HAP-1 (cell line): ENCODE measurements at regions not wholly inside any gene's neighbourhood (a gene's known extent, or its start where the extent isn't known, plus 50 kb on each side); places are given as distances from the start of the nearest gene placed in this dataset.

ENCODE experiments used
- DNase-seq, 2 experiments: peaks; one replicate each; pipeline ENCODE4 v3.0.0-alpha.2; 2016 to 2020; ENCODE audit warnings: low spot score in 2 of 2
- H3K27me3 ChIP-seq: fragments of 250-450 bp; sonication (Bioruptor Pico); 2 replicates; pipeline ENCODE4 v1.5.1; 2020; ENCODE audit warnings: low read depth, mild to moderate bottlenecking, moderate library complexity
- H3K36me3 ChIP-seq: fragments of 250-450 bp; sonication (Bioruptor Pico); replicated peaks from 2 replicates; pipeline ENCODE4 v1.5.1; 2020; ENCODE audit warnings: mild to moderate bottlenecking
- H3K4me1 ChIP-seq: fragments of 250-450 bp; sonication (Bioruptor Pico); 2 replicates; pipeline ENCODE4 v1.5.1; 2020; ENCODE audit warnings: mild to moderate bottlenecking
- H3K4me3 ChIP-seq: fragments of 250-450 bp; sonication (Bioruptor Pico); 2 replicates; pipeline ENCODE4 v1.5.1; 2020; ENCODE audit warnings: mild to moderate bottlenecking, moderate library complexity
- H3K9me3 ChIP-seq: fragments of 250-450 bp; sonication (Bioruptor Pico); 2 replicates; pipeline ENCODE4 v1.5.1; 2020; ENCODE audit warnings: mild to moderate bottlenecking, moderate library complexity
- in situ Hi-C: fragments of 300-500 bp; cut with MboI; formaldehyde crosslinking; loops from 3 replicates; pipeline ENCODE4 v1.14.3; 2020; ENCODE audit warnings: low sequenced_read_pairs, inconsistent platforms, mixed read lengths

DNA sequence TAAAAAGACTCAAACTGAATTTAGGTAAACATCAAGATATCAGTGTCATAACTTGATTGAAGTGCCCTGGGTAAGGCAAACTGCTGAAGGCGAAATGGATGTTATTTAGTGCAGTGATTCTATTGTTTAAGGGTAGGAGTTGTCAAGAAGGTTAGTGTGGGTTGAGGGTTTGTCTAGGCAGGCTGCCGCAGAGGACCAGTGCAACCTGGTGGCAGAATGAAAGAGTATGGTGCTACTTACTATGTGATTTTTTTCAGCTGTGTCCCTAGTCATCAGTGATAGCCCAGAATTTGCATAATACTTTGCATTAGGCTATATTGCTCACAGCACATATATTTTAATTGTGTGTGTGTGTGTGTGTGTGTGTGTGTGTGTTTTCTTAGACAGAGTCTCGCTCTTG is 1127.0 kb downstream of the GALC start:
- in situ Hi-C loops, result no loop called here
- DNase-seq, result no peak
- Histone ChIP-seq H3K9me3 (no peaks in the 10 kb centered on the region), H3K4me3 (no peak overlapping the region), H3K27me3 (no peaks in the 10 kb centered on the region), H3K36me3 (no peaks in the 10 kb centered on the region), H3K4me1 (no peaks in the 10 kb centered on the region)

DNA sequence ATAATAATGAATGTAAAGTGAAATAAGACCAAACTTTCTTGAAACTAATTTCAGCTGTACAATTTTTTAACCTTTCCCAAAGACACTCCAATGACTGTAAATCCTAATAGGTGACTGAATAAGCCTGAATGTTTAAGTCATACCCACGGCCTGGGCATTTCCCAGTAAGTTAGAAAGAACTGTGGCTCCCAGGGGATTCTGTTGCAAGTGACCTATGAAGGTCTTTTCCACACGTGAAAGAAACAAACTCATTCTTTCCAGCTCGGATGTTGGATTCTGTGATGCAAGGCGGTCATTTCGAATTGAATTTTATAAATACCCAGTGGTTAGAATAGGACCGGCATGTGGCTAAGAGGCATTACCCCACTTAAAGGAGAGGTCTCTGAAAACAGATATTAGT is 1134.4 kb downstream of the GALC start:
- in situ Hi-C loops, result no loop called here
- Histone ChIP-seq H3K4me1 (no peaks in the 10 kb centered on the region), H3K9me3 (no peaks in the 10 kb centered on the region), H3K4me3 (no peak overlapping the region), H3K36me3 (no peaks in the 10 kb centered on the region), H3K27me3 (no peaks in the 10 kb centered on the region)
- DNase-seq, result no peak

DNA sequence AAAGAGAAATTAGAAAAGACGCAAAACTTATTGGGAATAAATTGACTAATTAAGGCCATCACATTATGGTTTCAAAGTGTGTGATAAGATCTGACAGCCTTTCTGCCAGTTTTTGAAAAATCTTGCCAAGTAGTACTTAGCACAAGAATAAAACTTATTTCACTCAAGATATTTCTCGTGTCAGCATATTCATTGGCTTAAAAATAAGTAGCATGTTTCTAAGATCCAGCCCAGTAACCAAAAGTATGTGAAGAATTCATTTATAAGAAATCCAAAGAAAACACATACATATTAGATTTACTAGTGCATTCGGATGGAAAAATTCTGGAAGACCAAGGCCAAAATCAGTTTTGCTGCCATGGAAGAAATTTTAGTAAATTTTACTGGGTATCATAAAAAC is 1135.0 kb downstream of the GALC start:
- Histone ChIP-seq H3K9me3 (no peaks in the 10 kb centered on the region), H3K27me3 (no peaks in the 10 kb centered on the region), H3K36me3 (no peaks in the 10 kb centered on the region), H3K4me1 (no peaks in the 10 kb centered on the region), H3K4me3 (no peak overlapping the region)
- in situ Hi-C loops, result no loop called here
- no peak for DNase-seq

DNA sequence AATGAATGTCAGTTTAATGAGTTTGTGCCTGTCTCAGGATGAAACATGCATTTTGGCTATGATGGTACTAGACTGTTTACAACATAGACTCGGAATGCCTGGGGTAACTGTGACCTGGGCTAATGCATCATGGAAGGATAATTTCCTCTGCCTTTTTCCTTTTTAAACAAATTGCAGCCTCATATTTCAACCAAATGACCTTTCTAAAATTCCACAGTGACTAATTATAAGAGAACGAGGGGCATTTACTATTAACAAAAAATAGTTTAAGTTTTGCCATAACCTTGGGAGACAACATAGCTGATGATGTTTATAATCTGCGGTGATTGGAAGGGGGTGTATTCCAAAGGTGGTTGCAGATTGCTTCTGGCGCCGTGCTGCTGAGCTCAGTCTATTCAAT is 1140.5 kb downstream of the GALC start:
- Histone ChIP-seq H3K36me3 (no peaks in the 10 kb centered on the region), H3K9me3 (no peaks in the 10 kb centered on the region), H3K4me1 (no peaks in the 10 kb centered on the region), H3K4me3 (no peak overlapping the region), H3K27me3 (no peaks in the 10 kb centered on the region)
- in situ Hi-C loops, result no loop called here
- no peak for DNase-seq

DNA sequence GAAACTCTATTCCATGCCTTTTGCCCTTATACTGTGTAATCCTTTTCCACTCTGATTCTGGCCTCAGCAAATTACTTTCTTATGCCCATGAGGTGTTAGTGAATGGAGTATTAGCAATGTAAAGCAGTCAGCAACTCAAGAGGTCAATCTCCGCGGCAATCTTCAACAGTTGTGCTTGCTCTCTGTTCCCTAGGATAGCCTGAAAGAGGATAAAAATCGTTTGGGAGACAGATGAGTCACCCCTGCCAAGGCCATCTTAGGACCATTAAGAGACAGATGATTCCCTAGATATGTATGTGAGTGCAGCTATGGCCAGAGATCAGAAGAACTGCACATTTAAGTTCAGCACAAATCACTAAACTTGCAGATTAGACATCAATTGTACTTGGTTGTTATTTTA is 1145.8 kb downstream of the GALC start:
- in situ Hi-C loops, result no loop called here
- Histone ChIP-seq H3K27me3 (no peaks in the 10 kb centered on the region), H3K9me3 (no peaks in the 10 kb centered on the region), H3K36me3 (no peaks in the 10 kb centered on the region), H3K4me1 (no peaks in the 10 kb centered on the region), H3K4me3 (no peak overlapping the region)
- DNase-seq, result no peak

DNA sequence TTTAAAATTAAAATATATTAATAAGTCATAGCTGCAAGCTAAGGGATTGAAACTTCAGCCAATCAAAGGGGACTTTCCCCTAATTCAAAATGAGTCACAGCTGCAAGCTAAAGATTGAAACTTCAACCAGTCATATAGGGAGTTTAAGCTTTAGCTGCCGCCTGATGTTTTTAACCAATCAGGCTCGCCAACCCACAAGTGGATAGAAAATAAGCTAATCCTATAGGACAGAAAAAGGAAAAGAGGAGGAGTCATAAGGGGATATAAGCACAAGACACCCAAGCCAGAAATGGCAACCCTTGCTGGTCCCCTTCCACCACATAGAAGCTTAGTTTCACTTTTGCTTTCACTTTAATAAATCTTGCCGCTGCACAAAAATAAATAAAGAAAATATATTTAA is 1154.6 kb downstream of the GALC start:
- no peak for DNase-seq
- Histone ChIP-seq H3K4me3 (no peak overlapping the region), H3K4me1 (no peaks in the 10 kb centered on the region), H3K9me3 (no peaks in the 10 kb centered on the region), H3K36me3 (no peaks in the 10 kb centered on the region), H3K27me3 (no peaks in the 10 kb centered on the region)
- in situ Hi-C loops, result no loop called here

DNA sequence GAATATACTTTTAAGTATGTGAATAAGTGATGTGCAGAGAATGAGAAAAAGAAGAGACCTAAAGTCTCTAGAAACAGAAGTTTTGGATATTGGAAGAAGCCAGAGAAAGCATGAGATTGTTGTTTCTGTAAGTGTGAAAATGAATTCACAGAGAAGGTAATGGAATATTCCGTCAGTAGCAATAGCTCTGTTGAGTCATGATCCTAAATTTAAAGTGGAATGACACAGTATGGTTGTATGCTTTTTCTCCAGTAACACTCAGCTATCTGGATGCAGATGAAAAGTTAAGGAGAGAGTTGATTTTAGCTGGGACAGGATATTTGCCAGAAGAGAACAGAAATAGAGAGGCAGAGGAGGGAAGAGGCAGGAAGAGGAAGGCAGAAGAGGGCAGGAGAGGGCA is 1166.3 kb downstream of the GALC start:
- no peak for DNase-seq
- Histone ChIP-seq H3K4me3 (no peak overlapping the region), H3K36me3 (no peaks in the 10 kb centered on the region), H3K27me3 (no peaks in the 10 kb centered on the region), H3K9me3 (no peaks in the 10 kb centered on the region), H3K4me1 (no peaks in the 10 kb centered on the region)
- in situ Hi-C loops, result no loop called here

DNA sequence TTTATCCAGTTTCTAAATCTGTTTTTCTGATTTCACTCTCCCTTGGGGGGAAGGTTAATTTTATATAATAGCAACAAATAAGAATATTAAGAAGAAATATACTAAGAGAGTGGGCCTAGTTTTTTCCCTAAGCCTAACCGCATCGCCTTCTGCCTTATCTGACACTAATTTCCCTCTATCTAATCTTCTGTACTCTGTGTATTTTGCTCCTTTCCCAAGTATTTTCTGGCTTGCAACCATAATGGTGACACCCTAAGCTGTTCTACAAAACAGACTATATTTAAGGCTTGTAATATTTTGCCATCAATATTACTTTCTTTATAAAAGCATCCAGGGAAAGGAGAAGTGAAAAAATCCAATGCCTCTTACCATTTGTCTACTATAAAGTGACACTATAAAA is 1168.8 kb downstream of the GALC start:
- H3K36me3 ChIP-seq, result no peaks in the 10 kb centered on the region
- no peaks in the 10 kb centered on the region for H3K4me1 ChIP-seq
- no peak for DNase-seq
- no peaks in the 10 kb centered on the region for H3K9me3 ChIP-seq
- in situ Hi-C loops, result no loop called here
- H3K4me3 ChIP-seq, result no peak overlapping the region
- no peaks in the 10 kb centered on the region for H3K27me3 ChIP-seq

DNA sequence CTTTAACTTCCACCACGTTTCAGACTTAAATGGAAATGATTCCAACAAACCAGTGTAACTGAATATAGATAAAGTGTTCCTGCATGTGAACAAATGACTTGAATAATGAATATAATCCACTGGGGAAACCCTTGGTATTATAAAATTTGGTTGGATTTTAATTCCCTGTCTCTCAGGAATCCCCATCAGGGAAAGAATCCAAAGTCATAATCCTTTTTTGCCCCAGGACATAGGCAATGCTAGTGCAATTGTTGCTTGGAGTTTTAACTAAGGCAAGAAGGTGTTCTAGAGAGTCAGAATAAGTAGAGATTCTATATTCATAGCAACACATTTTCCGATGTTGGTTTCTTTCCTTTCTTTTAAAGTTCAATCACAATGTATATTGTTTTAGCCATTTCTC is 1169.4 kb downstream of the GALC start:
- Histone ChIP-seq H3K36me3 (no peaks in the 10 kb centered on the region), H3K4me1 (no peaks in the 10 kb centered on the region), H3K4me3 (no peak overlapping the region), H3K9me3 (no peaks in the 10 kb centered on the region), H3K27me3 (no peaks in the 10 kb centered on the region)
- no peak for DNase-seq
- in situ Hi-C loops, result no loop called here

DNA sequence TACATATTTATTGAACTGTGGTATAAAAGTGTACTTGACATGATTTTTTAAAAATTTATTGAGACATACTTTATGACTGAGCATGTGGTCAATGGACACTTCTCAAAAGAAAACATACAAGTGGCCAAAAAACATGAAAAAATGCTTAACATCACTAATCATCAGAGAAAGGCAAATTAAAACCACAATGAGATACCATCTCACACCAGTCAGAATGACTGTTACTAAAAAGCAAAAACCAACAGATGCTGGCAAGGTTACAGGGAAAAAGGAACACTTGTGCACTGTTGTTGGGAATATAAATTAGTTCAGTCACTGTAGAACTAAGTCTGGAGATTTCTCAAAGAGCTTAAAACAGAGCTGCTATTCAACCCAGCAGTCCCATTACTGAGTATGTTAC is 1177.6 kb downstream of the GALC start:
- in situ Hi-C loops, result no loop called here
- Histone ChIP-seq H3K4me3 (no peak overlapping the region), H3K36me3 (no peaks in the 10 kb centered on the region), H3K9me3 (no peaks in the 10 kb centered on the region), H3K4me1 (no peaks in the 10 kb centered on the region), H3K27me3 (no peaks in the 10 kb centered on the region)
- no peak for DNase-seq

DNA sequence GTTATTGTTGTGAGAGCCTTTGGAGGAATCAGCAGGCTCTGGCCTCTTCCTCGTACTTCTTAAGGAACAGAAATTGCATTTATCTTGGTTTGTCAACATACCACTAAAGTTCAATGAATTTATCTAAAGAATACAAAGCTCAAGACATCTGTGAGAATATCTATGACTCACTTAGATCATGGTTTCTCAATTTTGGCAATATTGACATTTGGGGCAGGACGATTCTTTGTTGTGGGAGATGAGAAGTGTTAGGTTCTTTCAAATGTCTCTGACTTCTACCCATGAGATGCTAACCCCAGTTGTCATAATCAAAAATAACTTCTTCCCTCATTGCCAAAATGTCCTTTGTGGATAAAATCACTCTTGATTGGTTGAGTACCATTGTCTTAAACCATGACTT is 1190.3 kb downstream of the GALC start:
- Histone ChIP-seq H3K9me3 (no peaks in the 10 kb centered on the region), H3K4me3 (no peak overlapping the region), H3K36me3 (no peaks in the 10 kb centered on the region), H3K27me3 (no peaks in the 10 kb centered on the region), H3K4me1 (no peaks in the 10 kb centered on the region)
- DNase-seq, result no peak
- in situ Hi-C loops, result no loop called here

DNA sequence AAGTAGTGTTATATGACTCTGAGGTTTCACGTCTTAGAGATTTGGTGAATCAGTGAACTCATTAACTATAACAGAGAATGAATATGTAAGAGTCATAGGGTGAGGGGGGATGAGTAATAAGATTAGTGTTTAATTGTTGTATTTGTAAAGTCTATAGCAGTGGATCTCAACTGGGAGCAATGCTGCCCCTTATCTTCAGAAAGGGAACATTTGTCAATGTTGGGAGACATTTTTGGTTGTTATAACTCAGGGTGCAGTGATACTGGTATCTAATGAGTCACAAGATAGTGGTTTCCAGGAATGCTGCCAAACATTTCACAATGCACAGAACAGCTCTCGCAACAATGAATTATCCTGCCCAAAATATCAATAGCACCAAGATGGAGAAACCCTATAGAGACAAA is 1193.7 kb downstream of the GALC start:
- no peak for DNase-seq
- no peaks in the 10 kb centered on the region for H3K4me1 ChIP-seq
- H3K9me3 ChIP-seq, result no peaks in the 10 kb centered on the region
- no peaks in the 10 kb centered on the region for H3K36me3 ChIP-seq
- H3K4me3 ChIP-seq, result no peak overlapping the region
- no peaks in the 10 kb centered on the region for H3K27me3 ChIP-seq
- in situ Hi-C loops, result no loop called here

DNA sequence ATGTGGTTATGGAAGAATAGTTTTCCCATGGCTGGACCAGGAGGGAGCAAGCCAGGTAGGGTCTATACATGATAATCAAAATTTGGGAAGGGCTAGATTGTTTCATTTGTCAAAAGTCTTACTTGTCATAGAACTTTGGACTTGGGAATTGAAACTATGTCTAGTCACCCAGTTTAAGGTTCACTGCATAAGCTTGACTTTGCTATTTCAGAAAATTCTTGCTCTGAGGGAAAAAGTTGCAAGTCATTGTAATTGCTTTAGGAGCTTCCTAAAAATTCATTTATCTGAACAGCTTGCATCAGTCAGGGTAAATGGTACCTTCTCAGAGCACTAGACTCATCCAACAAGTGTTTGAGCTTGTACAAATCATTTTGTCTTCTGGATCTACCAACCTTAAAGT is 1194.7 kb downstream of the GALC start:
- Histone ChIP-seq H3K4me3 (no peak overlapping the region), H3K4me1 (no peaks in the 10 kb centered on the region), H3K9me3 (no peaks in the 10 kb centered on the region), H3K36me3 (no peaks in the 10 kb centered on the region), H3K27me3 (no peaks in the 10 kb centered on the region)
- DNase-seq, result no peak
- in situ Hi-C loops, result no loop called here

DNA sequence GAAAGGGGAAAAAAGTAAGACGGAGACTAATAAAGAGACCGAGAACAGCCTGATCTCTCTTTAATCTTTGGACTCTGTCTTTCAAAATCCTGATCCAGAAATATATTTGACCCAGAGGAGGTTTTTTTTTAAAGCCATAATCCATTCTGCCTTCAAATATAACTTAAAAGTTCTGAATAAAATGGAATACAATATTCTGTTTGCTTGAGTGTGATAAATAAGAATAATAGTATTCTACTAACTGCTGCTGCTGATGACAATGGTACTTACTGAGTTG is 1196.0 kb downstream of the GALC start:
- DNase-seq, result no peak
- H3K4me3 ChIP-seq, result no peak overlapping the region
- no peaks in the 10 kb centered on the region for H3K27me3 ChIP-seq
- no peaks in the 10 kb centered on the region for H3K36me3 ChIP-seq
- H3K9me3 ChIP-seq, result no peaks in the 10 kb centered on the region
- in situ Hi-C loops, result no loop called here
- no peaks in the 10 kb centered on the region for H3K4me1 ChIP-seq

DNA sequence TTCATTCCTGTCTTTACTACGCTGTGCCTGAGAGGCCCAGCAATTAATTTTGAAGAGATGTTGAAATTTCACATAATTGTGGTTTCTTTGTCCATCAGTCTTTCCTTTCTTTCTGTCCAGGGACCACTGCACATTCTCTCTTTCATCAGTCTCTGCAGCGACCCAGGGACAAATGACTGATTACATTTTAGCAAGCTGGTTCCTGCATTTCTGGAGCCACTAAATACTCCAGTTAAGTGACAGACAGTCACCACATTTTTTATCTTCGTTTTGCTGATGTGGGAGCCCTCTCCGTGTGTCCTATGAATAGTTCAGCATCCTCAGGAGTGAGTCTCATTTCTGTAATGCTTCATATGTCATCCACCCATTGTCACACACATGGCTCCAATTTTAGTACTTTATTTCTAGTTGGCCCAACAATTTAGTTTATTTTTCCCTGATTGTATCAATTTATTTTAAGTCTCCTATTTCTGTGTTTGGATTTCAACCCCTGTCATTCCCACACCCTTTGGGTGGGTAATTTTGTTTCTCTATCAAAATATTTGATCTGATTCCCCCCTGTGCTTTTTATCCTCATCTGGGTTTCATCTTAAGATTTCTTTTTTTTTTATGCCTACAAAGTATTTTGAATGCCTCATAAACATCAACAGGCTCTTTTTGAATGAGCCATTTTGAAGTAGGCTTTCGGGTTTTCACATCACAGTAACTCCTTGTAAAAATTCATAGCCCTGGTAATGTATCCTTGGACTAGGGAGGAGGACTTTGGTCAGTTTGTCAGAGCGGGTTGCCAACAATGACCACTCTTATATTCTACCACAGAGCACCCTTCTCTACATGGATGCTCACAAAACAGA is 1196.5 kb downstream of the GALC start:
- Histone ChIP-seq H3K27me3 (no peaks in the 10 kb centered on the region), H3K9me3 (no peaks in the 10 kb centered on the region), H3K36me3 (no peaks in the 10 kb centered on the region), H3K4me3 (no peak overlapping the region), H3K4me1 (no peaks in the 10 kb centered on the region)
- no peak for DNase-seq
- in situ Hi-C loops, result no loop called here
